ENCODE measurements at regions not wholly inside any gene's neighbourhood (a gene's known extent, or its start where the extent isn't known, plus 50 kb on each side); places are given as distances from the start of the nearest gene placed in this dataset.
"Not testable (repeated sequence)": the region's sequence is repeated elsewhere in the genome, so short reads cannot be mapped to it uniquely, and the experiment has no call there.

- not testable (repeated sequence) for TF ChIP-seq POLR2A (IDR thresholded peaks at IDR 0.05; ENCODE audit: low read length); GATA1 (IDR thresholded peaks at IDR 0.05; ENCODE audit: low read depth, low read length)
Observed at GRCh38 chr9:65519018-65519417, 156.7 kb upstream of the ZNG1E start.
